ENCODE measurements at regions not wholly inside any gene's neighbourhood (a gene's known extent, or its start where the extent isn't known, plus 50 kb on each side); places are given as distances from the start of the nearest gene placed in this dataset.

DNA sequence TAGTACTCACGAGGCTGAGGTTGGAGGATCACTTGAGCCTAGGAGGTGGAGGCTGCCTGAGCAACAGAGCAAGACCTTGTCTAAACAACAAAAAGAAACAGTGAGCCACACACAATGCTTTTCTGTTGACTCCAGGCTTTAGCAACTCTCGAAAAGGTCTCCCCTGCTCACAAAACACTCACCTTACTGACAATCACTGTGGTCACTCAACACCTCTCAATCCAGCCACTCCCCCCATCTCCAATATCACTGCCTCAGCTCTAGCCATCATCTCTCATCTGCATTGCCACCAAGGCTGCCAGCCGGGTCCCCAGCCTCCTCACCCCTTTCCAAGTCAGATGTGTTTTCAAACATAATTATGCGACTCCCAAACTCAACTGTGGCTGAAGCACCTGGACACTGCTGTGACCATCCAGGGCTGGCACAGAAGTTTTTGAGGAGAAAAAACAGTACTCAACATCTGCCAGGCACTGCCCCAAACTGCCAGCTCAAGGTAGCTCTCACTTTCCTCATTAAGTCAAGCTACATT is 218.0 kb upstream of the ARID1B start:
- Histone ChIP-seq H3K27ac (no peak overlapping the region), H3K36me3 (no peaks in the 10 kb centered on the region), H3K27me3 (no peaks in the 10 kb centered on the region), H3K4me1 (peaks cover 0 to 3% of the 10 kb centered on the region in 2 donors), H3K4me3 (no peak overlapping the region), H3K9me3 (no peaks in the 10 kb centered on the region)
- TF ChIP-seq CTCF (IDR thresholded peaks at IDR 0.05) = no peak
- intact Hi-C loops (cut with DNase I) = no loop called here
- no peak for DNase-seq (ENCODE audit: low spot score in 2 of 2)

DNA sequence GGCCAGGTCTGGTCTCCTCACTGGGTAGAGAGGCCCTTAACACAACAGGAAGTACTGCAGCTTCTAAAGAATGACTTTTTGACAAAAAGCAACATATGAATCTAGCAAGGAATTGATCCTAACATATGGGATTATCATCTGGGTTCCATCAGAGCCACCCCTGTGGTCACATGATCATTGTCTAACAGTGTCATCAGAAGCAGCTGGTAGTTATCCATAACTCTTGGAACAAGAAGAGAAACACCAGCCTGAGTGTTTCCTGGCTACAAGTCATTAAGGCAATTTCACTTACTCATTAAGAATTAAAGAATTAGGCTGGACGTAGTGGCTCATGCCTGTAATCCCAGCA is 219.3 kb upstream of the ARID1B start:
- Histone ChIP-seq H3K9me3 (no peaks in the 10 kb centered on the region), H3K36me3 (no peaks in the 10 kb centered on the region), H3K27me3 (no peaks in the 10 kb centered on the region), H3K27ac (no peak overlapping the region), H3K4me1 (no peaks in the 10 kb centered on the region), H3K4me3 (no peak overlapping the region)
- DNase-seq (ENCODE audit: low spot score in 2 of 2) = no peak
- intact Hi-C loops (cut with DNase I) = no loop called here
- TF ChIP-seq CTCF (IDR thresholded peaks at IDR 0.05) = no peak

- intact Hi-C loops (cut with DNase I) = no loop called here
- TF ChIP-seq CTCF (IDR thresholded peaks at IDR 0.05) = no peak
- Histone ChIP-seq H3K27ac (no peak overlapping the region), H3K36me3 (no peaks in the 10 kb centered on the region), H3K9me3 (no peaks in the 10 kb centered on the region), H3K27me3 (no peaks in the 10 kb centered on the region), H3K4me1 (no peaks in the 10 kb centered on the region), H3K4me3 (no peak overlapping the region)
- DNase-seq (ENCODE audit: low spot score in 2 of 2) = no peak
Observed at GRCh38 chr6:156557251-156557910, 219.8 kb upstream of the ARID1B start.

GRCh38 chr6:156556811-156557210 is 220.4 kb upstream of the ARID1B start:
- no peak for DNase-seq (ENCODE audit: low spot score in 2 of 2)
- no peaks in the 10 kb centered on the region for H3K36me3 ChIP-seq
- no peaks in the 10 kb centered on the region for H3K9me3 ChIP-seq
- no peak overlapping the region for H3K4me3 ChIP-seq
- no peaks in the 10 kb centered on the region for H3K4me1 ChIP-seq
- no peak overlapping the region for H3K27ac ChIP-seq
- no peak for TF ChIP-seq CTCF (IDR thresholded peaks at IDR 0.05)
- intact Hi-C loops (cut with DNase I) = no loop called here
- no peaks in the 10 kb centered on the region for H3K27me3 ChIP-seq

DNA sequence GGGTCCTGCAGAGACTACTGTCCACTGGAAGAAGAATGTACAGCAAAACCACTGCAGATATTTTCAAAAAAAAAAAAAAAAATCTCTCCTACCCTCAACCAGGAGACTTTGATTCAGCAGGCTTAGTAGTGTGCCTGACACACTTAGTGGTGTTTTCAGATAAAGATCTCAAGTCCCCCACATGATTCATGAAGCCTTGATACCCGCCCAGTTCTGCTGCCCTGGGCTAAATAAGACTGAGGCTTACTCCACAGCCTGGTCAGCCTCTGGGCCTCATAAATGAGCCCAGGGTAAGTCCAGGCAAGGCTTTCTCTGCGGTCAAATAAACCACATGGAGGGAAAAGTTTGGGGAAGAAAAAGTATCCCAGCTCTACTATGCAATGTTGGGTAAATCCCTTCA is 222.1 kb upstream of the ARID1B start:
- TF ChIP-seq CTCF (IDR thresholded peaks at IDR 0.05) = no peak
- Histone ChIP-seq H3K9me3 (no peaks in the 10 kb centered on the region), H3K4me1 (no peaks in the 10 kb centered on the region), H3K27ac (no peak overlapping the region), H3K36me3 (no peaks in the 10 kb centered on the region), H3K27me3 (no peaks in the 10 kb centered on the region), H3K4me3 (no peak overlapping the region)
- no peak for DNase-seq (ENCODE audit: low spot score in 2 of 2)
- intact Hi-C loops (cut with DNase I) = no loop called here

GRCh38 chr6:156554160-156554559 is 223.0 kb upstream of the ARID1B start:
- TF ChIP-seq CTCF (IDR thresholded peaks at IDR 0.05) = no peak
- Histone ChIP-seq H3K27ac (no peak overlapping the region), H3K27me3 (no peaks in the 10 kb centered on the region), H3K4me1 (no peaks in the 10 kb centered on the region), H3K36me3 (no peaks in the 10 kb centered on the region), H3K4me3 (no peak overlapping the region), H3K9me3 (no peaks in the 10 kb centered on the region)
- DNase-seq (ENCODE audit: low spot score in 2 of 2) = no peak
- intact Hi-C loops (cut with DNase I) = no loop called here

Measured in ascending aorta (tissue), 2 donors.